HG03571 (cell line): ENCODE measurements at regions not wholly inside any gene's neighbourhood (a gene's known extent, or its start where the extent isn't known, plus 50 kb on each side); places are given as distances from the start of the nearest gene placed in this dataset.
A peak's percentile ranks its signal among the peaks of the same experiment; 100 is the strongest.

Experiments used
- ATAC-seq: cut with Tn5 transposase; IDR thresholded peaks from one replicate; pipeline ENCODE4 v1.9.1; 2021; ENCODE audit not compliant: unreplicated experiment

DNA sequence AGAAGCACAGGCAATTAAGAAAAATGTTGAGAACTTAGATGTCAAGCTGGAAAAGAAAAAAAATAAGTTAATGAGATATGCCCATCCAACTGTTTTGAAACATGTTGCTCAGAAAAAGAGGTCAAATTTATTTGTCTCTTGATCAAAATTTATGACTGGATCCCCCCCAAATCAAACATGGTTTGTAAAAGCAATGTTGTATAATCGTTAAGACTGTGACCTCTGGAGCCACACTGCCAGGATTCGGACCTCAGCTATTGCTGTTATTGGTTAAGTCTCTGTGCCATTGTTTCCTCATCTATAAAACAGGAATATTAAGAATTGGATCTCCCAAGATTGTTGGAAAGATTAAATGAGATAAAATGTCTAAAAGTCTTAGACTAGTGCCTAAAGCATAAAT lies 51.9 kb upstream of the LRRK2 start:
- no peak for ATAC-seq

DNA sequence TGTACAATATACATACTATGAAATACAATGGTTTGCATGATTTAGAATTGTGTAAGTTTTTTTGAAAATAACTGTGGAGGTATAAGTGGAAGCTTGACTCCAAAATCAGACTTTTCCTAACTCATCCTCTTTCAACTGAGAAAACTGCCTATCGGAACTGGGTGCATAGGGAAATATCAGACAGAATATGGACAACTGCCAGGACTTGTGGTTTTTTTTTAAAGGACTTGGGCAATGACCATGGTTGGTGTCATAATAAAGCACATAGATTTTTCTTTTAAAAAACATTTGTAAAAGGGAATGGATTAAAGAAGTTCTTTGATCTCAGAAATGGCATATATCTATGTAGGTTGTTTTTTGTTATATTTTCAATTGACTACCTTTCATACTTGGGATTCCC lies 53.3 kb upstream of the LRRK2 start:
- no peak for ATAC-seq

DNA sequence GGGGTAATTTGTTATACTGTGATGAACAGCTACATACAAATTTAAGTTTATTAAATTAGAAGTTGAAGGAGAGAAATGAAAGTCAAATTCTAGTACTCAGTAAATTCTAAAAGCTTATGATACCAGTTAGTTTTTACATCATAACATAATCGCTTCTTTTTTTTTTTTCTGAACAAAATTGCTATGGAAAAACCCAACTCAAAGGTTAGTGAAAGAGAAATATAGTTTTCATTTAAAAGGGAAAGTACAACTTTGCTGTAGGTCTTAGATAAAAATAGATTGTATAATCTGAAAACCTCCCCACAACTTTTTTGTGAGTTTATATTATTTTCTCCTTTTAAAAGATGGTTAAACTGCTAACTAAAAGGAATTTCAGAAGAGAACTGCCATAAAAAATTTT lies 53.7 kb upstream of the LRRK2 start:
- no peak for ATAC-seq

DNA sequence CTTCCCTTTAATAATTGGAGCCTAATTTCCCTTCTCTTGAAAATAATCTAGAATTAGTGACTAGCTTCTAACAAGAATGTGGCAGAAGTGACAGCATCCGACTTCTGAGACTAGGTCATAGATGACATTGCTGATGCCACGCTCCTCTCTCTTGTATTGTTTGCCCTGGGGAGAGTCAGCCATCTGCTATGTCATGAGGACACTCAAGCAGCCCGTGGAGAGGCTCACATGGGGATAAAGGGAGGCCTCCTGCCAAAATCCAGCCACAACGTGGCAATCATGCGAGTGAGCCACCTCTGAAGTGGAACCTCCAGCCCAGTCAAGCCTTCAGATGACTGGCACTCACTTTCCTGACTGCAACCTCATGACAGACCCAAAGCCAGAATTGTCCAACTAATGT lies 54.2 kb upstream of the LRRK2 start:
- no peak for ATAC-seq

DNA sequence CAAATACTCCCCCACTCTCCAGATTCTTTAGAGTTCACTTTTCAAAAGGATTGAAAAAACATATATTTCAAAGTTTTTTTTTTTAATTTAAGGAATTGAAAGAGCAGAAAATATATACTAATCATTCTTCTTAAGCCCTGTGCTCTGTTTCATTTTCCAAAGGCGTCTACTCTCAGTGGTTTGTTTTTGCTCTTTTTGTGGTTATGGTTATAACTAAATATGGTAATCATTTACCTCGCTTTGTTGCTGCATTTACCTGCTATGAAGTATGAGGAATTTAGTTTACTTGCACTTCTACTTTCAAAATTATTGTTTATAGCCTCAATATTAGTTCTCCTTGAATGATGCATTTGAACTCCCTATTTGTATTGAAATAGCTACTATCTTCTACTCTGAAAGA lies 55.9 kb upstream of the LRRK2 start:
- ATAC-seq = peak; percentile 95

DNA sequence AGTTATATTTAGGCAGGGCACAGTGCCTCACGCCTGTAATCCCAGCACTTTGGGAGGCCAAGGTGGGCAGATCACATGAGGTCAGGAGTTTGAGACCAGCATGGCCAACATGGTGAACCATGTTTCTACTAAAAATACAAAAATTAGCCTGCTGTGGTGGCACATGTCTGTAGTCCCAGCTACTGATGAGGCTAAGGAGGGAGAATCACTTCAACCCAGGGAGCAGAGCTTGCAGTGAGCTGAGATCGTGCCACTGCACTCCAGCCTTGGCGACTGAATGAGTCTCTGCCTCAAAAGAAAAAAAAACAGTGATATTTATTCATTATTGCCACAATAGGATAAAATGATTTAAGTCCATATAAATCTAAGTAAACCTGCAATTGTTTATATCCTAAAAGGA lies 56.4 kb upstream of the LRRK2 start:
- ATAC-seq = peak; percentile 25

DNA sequence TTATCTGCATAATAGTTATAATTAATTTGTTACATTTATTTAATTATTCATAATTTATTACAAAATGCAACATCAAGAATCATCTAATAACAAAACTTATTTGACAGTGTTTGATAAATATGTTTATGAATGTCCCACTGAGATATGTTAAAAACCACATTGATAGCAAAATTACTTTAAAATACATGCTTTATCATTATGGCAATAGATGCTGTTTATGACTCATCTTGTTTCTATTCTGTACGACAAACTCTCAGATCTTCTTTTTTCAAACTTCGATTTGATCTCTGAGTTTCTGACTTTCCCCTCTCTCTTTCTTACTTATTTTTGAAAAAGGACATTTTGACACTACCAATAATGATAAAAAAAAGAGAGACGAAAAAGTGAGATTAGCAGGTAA lies 56.8 kb upstream of the LRRK2 start:
- peak; percentile 59 for ATAC-seq

DNA sequence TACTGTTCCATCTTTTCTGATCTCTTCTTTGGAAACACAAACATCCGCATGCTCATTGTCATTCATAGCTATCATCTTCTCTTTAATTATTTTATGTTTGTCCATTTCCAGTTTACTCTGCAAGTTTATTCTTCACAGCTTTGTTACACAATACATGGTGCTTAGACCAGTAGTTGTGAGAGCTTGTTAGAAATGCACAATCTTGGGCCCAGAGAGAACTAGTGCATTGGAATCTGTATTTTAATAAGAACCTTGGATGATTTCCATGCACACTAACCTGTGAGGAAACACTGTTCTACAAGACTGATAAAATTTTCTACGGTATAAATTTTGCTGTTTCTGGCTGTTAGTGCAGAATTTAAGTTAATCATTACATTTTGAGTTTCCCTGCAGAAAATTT lies 59.3 kb upstream of the SLC2A13 start:
- ATAC-seq = no peak

DNA sequence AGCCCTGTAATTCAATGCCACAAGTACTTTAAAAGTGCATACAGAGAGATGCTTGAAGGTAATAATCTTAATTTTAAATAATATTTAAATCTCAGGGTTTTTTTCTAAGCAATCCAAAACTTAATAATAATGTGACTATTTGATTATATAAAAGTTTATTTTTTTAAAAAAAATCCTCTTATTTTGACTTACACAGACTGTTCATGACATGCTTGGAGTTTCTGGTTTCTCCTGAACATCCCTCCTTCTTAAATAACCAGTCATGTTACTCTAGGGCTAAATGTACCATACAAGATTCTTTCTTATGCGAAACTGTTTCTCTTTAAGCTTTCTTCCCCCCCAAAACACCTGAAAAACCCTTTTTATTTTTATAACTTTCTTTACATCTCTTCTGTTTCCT lies 58.2 kb upstream of the SLC2A13 start:
- no peak for ATAC-seq

DNA sequence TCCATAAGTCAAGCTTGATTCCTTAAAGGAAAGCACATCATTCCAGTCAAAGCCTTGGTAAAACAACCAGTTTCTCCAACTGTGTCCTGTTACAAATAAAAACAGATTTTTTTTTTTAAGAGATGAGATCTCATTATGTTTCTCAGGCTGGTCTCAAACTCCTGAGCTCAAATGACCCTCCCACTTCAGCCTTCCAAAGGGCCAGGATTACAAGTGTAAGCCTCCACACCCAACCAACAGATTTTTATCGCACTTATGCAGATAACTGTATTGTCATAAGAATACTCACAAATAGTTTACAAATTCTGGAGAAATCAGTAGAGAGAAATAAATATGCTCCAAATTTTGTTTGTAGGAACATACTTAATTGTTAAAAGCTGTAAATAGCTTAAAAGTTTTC lies 56.2 kb upstream of the SLC2A13 start:
- no peak for ATAC-seq

DNA sequence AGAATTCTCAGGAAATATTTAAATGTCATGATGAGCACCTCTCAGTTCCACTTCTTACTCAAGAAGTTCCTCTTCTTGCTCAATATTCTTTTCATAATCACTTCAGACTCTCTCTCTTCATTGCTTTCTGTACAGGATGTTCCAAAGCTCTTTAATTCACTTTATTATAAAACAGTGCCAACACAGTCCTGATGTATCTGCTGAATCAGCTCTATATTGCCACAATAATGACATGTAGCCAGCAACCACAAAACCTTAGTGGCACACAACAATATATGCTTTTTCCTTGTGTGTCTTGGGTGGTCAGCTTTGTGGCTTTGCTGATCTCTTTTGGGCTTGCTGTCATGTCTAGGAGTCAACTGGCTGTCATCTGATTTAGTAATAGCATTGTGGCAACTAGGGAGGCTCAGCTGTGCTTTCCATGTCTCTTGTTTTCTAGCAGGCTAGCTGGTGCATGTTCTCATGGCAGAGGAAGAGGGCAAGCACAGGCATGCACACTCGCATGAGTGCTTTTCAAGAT lies 52.8 kb upstream of the SLC2A13 start:
- ATAC-seq = peak; percentile 64

DNA sequence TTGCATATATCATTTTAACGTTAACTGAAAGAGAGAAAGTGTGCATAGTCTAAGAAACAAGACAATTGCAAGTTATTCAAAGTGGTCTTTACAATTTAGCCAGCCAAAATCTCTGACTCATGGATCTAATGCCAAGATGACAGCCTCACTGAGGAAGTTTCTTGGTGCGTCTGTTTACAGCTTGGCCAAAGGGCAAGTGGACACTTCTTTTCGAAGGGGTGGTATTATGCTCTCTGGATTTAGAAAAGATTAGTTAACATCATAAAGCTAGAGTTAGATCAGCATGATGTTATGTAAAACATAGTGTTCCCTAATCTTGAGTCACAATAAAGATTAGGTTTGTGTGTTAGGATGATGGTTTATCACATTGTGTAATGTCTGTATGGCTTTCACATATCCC lies 51.5 kb upstream of the SLC2A13 start:
- ATAC-seq = no peak

DNA sequence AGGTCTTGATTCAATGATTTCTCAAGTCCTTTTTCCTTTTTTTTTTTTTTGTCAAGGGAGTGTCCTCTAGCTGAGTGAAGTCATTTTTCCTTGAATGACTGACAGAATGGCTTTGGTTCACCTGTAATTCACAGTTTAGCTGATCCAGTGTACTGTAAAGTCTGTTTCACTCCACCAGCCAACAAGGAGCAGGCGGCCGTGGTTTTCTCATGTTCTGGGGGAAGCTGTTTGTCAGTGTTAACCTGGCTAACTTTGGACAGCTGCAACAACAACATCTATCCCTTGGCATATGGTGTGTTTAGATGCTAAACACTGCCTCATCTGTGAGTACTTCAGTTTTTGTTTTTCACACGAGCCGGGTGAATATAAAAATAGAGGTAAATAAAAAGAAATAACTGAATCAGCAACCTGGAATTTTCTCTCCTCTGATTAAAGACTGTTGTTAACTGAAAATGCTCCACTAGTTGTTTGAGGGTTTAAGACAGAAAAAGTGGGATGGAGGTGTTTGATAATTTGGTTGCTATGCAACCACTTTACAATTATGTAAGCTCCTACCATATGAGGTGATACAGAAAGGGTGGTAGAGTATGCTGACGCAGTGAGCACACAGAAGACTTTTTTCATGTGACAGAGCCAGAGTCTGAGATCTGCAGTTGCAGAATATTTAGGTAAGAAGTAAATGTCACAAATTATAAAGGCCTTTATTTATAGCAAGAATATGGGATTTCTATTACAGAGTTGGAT lies 50.3 kb upstream of the SLC2A13 start:
- no peak for ATAC-seq
